HG02885 (cell line): ENCODE measurements at regions not wholly inside any gene's neighbourhood (a gene's known extent, or its start where the extent isn't known, plus 50 kb on each side); places are given as distances from the start of the nearest gene placed in this dataset.
"Not testable (repeated sequence)": the region's sequence is repeated elsewhere in the genome, so short reads cannot be mapped to it uniquely, and the experiment has no call there.

Experiments
- ATAC-seq: cut with Tn5 transposase; IDR thresholded peaks from one replicate; pipeline ENCODE4 v1.9.1; 2021; ENCODE audit warnings: mild to moderate bottlenecking; ENCODE audit not compliant: unreplicated experiment, poor library complexity

DNA sequence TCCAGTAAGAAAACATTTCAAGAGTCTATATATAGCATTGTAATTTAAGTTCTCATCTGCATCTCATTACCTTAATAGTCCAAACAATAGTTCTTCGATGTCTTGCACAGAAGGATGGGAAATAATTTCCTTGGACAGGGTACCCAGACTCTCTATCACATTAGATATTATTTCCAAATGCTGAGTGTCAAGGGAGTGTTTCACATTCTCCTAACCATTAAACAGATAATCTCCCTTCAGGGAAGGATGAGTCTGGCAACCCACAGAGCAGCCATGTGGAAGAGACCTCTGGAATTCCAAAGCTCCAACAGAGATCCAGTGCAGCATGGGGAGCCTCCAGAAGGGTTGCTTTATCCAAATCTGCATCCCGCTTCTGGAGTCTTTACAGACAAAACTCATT lies 89.6 kb downstream of the FZD1 start:
- no peak for ATAC-seq

DNA sequence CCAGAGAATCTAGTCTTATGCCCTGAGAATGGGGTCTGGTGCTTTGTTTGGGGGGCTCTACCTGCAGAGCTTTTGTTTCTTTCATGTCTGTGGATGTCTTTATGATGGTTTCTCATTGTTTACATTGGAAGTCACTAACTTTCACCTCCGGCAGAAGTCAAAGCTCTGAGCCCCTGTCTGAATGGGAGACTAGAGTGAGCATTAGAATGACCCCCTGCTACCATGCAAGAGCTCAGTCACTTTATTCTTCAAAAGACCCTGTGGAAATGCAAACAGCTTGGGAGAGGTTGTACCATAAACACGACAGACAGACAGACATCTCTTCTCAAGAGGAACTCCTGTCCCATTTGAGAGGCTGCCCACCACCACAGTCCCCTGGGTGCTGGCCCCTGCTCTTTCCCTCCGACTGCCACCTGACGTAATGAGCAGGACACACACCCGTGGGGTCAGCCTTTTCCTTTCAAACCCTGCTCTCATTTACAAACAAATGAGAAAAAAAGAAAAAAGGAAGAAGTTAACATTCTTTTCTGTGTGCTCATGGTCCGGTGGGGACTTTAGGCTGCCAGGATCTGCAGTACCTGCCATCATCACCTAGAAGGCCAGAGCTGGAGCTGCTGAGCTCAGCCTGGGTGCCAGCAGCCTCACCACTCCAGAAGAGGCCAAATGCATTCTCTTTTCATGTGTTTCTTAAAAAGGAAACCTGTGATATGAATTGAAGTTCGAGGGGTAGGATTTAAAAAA lies 91.6 kb downstream of the FZD1 start:
- ATAC-seq = no peak

DNA sequence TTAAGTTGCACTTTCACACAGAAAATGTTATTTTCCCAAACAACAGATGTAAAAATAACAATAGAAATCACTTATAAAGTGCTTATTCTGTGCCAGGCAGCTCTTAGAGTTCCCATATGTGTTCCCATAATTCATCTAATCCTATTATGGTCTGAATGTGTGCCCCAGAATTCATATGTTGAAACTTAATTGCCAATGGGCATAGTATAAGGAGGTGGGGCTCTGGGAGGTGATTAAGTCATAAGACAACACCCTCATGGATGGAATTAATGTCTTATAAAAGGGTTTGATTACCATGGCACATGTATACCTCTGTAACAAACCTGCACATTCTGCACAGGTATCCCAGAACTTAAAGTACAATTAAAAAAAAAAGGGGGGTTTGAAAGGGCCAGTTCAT lies 92.7 kb downstream of the FZD1 start:
- no peak for ATAC-seq

DNA sequence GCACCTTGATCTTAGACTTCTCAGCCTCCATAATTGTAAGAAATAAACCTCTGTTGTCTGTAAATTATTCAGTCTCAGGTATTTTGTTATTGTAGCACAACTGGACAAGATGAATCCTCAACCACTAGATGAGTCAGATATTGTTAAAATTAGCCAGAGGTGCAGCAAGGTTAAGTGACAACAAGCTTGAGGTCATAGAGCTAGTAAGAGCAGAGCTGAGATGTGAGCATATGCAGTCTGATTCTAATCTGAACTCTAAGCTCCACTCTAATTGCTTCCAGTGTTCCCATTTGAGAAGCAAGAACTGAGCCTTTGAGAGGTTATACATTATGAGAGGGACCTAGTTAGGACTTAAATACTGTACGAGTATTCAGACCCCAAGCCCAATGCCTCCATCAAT lies 93.1 kb downstream of the FZD1 start:
- no peak for ATAC-seq

DNA sequence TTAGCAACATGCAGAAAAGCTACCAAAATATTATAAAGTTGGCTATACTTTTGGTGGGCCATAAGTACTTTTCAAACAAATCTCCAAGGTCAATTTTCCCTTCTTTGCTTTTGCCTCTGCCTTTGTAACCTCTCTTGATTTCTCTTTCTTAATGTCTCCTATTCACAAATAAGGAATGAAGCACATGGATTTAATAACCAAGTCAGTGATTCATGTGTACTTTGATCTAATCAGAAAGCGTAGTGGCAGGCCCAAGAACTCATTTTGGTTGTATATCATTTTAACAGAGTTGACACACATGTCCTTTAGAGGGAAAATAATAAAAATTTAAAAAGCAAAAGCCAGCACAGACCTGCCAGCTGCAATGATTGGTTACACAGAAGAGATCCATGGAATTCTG lies 93.7 kb downstream of the FZD1 start:
- no peak for ATAC-seq

- ATAC-seq = no peak
These were observed 94.1 kb downstream of the FZD1 start for GRCh38 chr7:91358303-91358702.

DNA sequence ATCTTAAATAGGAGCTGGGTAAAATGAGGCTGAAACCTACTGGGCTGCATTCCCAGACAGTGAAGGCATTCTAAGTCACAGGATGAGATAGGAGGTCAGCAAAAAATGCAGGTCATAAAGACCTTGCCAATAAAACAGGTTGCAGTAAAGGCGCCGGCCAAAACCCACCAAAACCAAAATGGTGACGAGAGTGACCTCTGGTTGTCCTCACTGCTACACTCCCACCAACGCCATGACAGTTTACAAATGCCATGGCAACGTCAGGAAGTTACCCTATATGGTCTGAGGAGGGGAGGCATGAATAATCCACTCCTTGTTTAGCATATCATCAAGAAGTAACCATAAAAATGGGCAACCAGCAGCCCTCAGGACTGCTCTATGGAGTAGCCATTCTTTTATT lies 100.9 kb downstream of the FZD1 start:
- not testable (repeated sequence) for ATAC-seq

GRCh38 chr7:91366091-91366490 lies 101.9 kb downstream of the FZD1 start:
- ATAC-seq = no peak

- ATAC-seq = no peak
These were observed 103.8 kb downstream of the FZD1 start for GRCh38 chr7:91367812-91368578.

DNA sequence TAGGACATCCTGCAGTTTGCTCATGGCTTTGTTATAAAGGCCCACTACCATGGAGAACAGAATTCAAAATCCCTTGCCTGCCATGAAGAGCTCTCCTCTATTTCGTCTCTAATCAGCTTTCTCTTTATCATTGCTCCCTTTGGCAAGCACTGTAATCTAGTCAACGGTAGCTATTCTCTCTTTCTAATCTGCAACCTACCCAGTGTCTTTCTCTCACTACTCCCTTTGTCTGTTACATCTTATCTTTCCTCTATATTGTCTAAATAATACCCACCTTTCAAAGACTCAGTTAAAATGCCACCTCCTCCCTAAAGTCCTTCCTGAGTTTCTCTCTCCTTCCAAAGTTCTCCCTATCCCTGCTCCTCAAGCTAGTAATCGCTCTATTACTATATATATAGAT lies 108.1 kb downstream of the FZD1 start:
- ATAC-seq = no peak

DNA sequence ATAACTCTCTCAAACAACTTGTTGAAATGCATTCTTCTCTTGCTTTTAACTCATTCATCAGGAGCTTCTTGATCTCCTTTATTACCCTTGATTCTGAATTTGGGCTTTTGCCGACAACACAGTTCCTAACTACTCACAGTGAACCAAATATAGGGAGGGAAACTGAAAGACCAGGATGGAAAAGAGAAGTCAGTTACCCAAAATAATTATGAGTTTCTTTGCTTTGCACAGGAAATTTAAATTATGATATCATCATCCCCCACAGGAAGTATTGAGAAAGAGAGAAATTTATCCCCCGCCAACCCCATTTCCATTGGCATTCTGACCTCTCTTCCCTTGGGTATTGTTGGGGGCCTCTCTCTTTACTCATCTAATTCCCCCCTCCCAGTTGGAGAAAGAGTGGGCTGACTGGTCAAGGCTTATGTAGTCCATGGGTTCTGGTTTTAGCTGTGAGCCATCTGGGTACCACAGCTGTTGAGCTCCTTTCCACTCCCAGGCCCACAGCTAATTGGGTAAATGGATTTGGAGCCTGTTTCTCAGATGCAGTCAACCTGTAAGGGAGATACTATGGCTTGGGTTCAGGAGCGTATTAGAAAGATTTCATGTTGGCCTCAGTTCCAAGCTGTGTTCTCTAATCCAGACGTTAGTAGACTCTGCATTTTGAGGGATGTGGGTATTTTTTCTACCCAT lies 109.0 kb downstream of the FZD1 start:
- ATAC-seq = no peak

GRCh38 chr7:91374321-91374989 lies 110.2 kb downstream of the FZD1 start:
- no peak for ATAC-seq

DNA sequence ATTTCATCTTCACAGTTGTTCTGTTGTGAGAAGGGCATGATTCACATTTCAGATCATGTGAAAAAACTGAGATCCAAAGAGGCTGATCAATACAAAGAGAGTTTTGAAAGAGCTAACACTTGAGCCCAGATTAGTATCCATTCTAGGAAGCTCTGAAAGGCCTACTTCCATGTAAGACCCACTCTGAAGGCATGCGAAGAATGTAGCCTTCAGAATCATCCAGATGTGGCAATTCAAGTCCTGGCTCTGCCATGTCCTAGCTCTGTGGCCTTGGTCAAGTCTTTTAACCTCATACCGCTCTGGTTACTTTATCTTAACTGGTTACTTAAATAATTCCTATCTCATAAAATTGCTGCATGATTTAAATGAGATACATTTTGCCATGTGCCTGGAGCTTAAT lies 111.1 kb downstream of the FZD1 start:
- no peak for ATAC-seq

GRCh38 chr7:91378131-91378530 lies 113.9 kb downstream of the FZD1 start:
- no peak for ATAC-seq

- no peak for ATAC-seq
These were observed 115.0 kb downstream of the FZD1 start for GRCh38 chr7:91379236-91379635.

- ATAC-seq = no peak
These were observed 115.8 kb downstream of the FZD1 start for GRCh38 chr7:91379991-91380390.

DNA sequence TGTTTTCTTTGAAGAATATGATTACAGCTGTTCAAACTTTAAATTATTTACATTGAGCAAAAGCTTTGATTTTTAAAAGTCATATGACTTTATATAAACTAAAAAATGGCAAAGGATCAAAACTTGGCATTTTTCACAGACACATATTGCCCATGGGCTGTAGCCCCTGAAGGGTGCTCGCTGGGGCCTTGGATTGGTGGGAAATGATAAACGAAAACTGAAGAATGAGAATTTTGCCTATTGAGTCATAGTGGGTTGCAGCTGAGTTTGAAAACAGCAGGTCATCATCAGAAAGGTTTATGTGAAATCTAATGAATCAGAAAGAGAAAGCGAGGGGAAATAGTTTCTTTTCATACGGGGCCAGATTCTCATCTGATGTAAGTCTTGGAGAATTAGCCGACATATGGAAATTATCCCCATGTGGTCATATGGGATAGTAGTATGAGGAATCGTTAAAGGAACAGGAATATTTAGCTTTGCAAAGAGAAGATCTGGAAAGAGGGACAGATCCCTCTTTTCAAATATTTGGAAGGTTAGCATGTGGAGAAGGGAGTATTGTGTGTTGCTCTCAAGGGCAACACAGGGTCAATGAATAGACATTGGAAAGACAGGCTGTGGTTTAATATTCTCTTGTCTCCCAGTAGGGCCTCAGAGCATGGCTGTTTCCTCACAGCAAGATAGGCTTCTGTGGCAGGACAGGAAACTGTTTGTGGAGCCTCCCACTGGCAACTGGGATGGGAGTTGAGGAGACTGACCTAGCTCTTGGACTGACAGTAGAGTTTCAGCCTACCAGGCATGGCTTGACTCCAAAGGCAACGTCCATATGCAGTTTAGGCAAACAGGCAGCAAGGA lies 119.0 kb downstream of the FZD1 start:
- no peak for ATAC-seq

DNA sequence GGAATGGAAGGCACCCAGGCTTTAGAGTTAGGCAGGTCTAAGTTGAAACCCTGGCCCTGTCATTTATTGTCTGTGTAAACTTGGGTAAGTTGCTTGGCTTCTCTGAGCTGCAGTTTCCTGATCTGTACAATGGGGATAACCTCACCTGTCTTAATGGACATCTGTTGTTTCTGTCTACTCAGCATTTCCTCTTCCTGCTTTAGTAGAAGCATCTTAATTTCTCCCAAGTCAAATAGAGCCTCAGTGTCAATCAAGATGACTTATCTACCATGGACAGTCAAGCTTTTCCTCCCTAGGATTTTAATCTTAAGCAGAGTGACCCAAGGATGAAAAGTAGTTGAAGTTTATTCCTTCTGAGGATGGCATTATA lies 119.7 kb downstream of the FZD1 start:
- no peak for ATAC-seq

DNA sequence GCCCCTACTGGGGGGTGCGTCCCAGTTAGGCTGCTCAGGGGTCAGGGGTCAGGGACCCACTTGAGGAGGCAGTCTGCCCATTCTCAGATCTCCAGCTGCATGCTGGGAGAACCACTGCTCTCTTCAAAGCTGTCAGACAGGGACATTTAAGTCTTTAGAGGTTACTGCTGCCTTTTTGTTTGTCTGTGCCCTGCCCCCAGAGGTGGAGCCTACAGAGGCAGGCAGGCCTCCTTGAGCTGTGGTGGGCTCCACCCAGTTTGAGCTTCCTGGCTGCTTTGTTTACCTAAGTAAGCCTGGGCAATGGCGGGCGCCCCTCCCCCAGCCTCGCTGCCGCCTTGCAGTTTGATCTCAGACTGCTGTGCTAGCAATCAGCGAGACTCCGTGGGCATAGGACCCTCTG lies 130.5 kb downstream of the FZD1 start:
- ATAC-seq = not testable (repeated sequence)

GRCh38 chr7:91395313-91395712 lies 131.1 kb downstream of the FZD1 start:
- not testable (repeated sequence) for ATAC-seq
